Thoracic aorta (tissue), 2 donors: ENCODE measurements at regions not wholly inside any gene's neighbourhood (a gene's known extent, or its start where the extent isn't known, plus 50 kb on each side); places are given as distances from the start of the nearest gene placed in this dataset.

Experiments
- ATAC-seq: fragments of 150-250 bp; one replicate; pipeline ENCODE4 v1.8.0; 2017; ENCODE audit warnings: low read depth; ENCODE audit not compliant: insufficient number of reproducible peaks, low FRiP score
- DNase-seq: peaks from one replicate; pipeline ENCODE4 v3.0.0-alpha.2; 2020; ENCODE audit warnings: low spot score
- H3K27ac ChIP-seq, 2 donors: fragments of 200-600 bp; sonication (generic); 1 replicate in 1 of 2; 2 replicates in 1 of 2; pipeline ENCODE4 v1.5.1; 2016; ENCODE audit warnings: mild to moderate bottlenecking in 2 of 2, moderate library complexity in 2 of 2
- H3K27me3 ChIP-seq: fragments of 200-600 bp; sonication (generic); replicated peaks from 2 replicates; pipeline ENCODE4 v1.6.0; 2016; ENCODE audit warnings: mild to moderate bottlenecking; ENCODE audit not compliant: insufficient read depth
- H3K36me3 ChIP-seq: fragments of 200-600 bp; sonication (generic); one replicate; pipeline ENCODE4 v1.5.1; 2016
- H3K4me1 ChIP-seq, 2 donors: fragments of 200-600 bp; sonication (generic); 1 replicate in 1 of 2; 2 replicates in 1 of 2; pipeline versions ENCODE4 v1.5.1 to v1.6.0; 2016; ENCODE audit warnings: low read depth in 2 of 2, mild to moderate bottlenecking in 1 of 2; ENCODE audit not compliant: control insufficient read depth in 1 of 2
- H3K4me3 ChIP-seq: fragments of 200-600 bp; sonication (generic); 2 replicates; pipeline ENCODE4 v1.5.1; 2016; ENCODE audit warnings: mild to moderate bottlenecking
- H3K9me3 ChIP-seq: fragments of 200-600 bp; sonication (generic); 2 replicates; pipeline ENCODE4 v1.5.1; 2016
- TF ChIP-seq, protein P1 (sequence below): fragments of 200-600 bp; sonication (generic); IDR thresholded peaks from one replicate; pipeline ENCODE4 v1.5.1; 2019; ENCODE audit warnings: antibody characterized with exemption

DNA sequence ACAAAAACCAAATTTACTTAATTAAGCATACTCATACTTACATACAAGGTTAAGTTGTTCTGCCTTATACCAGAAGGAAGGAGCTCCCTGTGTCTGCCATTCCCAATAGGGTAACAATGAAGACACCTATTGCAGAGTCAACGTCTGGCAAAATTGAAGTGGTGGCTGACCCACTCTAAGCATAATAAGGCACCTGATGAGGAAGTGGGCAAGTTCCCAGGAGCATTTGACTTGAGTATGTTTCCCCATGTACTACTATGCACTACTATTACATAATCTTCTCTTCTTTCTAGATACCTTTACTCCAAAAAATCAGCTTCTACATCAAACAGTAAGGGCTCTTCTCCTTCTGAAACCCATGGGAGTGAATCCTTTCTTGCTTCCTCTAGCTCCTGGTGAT is 591.5 kb downstream of the PPARGC1A start:
- Histone ChIP-seq H3K27me3 (no peaks in the 10 kb centered on the region), H3K36me3 (no peaks in the 10 kb centered on the region), H3K27ac (no peak overlapping the region), H3K4me1 (no peaks in the 10 kb centered on the region), H3K9me3 (no peaks in the 10 kb centered on the region), H3K4me3 (no peak overlapping the region)
- TF ChIP-seq, protein P1, sequence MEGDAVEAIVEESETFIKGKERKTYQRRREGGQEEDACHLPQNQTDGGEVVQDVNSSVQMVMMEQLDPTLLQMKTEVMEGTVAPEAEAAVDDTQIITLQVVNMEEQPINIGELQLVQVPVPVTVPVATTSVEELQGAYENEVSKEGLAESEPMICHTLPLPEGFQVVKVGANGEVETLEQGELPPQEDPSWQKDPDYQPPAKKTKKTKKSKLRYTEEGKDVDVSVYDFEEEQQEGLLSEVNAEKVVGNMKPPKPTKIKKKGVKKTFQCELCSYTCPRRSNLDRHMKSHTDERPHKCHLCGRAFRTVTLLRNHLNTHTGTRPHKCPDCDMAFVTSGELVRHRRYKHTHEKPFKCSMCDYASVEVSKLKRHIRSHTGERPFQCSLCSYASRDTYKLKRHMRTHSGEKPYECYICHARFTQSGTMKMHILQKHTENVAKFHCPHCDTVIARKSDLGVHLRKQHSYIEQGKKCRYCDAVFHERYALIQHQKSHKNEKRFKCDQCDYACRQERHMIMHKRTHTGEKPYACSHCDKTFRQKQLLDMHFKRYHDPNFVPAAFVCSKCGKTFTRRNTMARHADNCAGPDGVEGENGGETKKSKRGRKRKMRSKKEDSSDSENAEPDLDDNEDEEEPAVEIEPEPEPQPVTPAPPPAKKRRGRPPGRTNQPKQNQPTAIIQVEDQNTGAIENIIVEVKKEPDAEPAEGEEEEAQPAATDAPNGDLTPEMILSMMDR, result no peak
- no peak for DNase-seq
- no peak for ATAC-seq

DNA sequence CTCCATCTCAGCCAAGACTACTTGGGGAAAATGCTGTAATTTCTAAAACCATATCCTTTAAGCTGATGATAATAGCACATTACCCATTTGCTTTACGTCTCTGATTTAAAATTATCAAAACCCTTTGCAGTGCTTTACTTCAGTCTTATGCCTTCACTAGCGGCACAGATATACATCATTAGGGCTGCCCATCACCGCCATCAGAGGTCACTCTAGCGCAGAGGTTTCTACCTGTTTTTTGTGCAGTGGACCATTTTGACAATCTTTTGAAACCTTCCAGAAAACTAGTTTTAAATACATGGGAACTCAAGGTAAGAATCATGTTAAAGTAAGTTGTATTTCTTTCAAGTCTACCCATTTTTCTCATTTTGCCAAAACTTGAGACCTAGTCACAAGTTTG is 592.5 kb downstream of the PPARGC1A start:
- Histone ChIP-seq H3K4me1 (no peaks in the 10 kb centered on the region), H3K4me3 (no peak overlapping the region), H3K36me3 (no peaks in the 10 kb centered on the region), H3K27ac (no peak overlapping the region), H3K27me3 (no peaks in the 10 kb centered on the region), H3K9me3 (no peaks in the 10 kb centered on the region)
- ATAC-seq, result no peak
- DNase-seq, result no peak
- TF ChIP-seq, protein P1, result no peak

DNA sequence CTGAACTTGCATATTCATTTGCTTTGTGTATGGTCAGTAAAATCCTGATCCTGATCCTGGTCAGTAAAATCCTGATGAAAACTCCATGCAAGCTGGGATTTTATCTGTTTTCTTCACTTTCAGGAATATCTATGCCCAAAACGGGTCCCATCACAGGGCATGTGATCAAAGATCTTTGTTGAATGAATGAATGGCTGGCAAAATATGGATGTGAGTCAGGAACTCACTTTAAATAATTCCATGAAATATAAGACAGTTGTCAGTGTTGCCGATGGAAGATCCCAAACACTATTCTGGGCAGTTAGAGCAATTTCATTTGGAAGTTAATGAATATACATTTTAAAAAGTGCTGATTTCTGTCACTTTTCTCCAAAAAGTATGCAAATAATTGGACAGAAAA is 598.4 kb downstream of the GBA3 start:
- DNase-seq (no peak), ATAC-seq (no peak)
- Histone ChIP-seq H3K27me3 (no peaks in the 10 kb centered on the region), H3K4me1 (no peaks in the 10 kb centered on the region), H3K36me3 (no peaks in the 10 kb centered on the region), H3K4me3 (no peak overlapping the region), H3K9me3 (no peaks in the 10 kb centered on the region), H3K27ac (no peak overlapping the region)
- TF ChIP-seq, protein P1, result no peak

DNA sequence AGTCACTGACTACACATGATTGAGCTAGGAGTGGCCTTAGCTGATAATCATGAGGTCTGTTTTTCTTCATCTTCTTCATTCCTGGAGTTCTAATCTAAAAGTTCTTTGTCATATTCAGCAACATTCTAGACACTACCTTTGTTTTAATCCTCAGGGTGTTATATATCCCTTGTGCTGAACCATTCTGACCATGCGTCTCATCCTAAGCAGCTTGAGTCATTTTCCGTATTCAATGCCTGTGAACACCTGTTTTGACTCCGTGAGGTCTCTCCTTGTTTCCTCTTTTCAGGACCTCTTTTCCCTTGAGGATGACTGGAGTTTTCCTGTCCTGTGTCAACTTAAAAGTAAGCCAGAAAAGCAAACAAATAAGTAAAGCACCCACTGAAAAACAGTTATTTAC is 597.9 kb downstream of the GBA3 start:
- Histone ChIP-seq H3K27me3 (no peaks in the 10 kb centered on the region), H3K36me3 (no peaks in the 10 kb centered on the region), H3K4me1 (no peaks in the 10 kb centered on the region), H3K27ac (no peak overlapping the region), H3K4me3 (no peak overlapping the region), H3K9me3 (no peaks in the 10 kb centered on the region)
- DNase-seq, result no peak
- no peak for ATAC-seq
- TF ChIP-seq, protein P1, result no peak

DNA sequence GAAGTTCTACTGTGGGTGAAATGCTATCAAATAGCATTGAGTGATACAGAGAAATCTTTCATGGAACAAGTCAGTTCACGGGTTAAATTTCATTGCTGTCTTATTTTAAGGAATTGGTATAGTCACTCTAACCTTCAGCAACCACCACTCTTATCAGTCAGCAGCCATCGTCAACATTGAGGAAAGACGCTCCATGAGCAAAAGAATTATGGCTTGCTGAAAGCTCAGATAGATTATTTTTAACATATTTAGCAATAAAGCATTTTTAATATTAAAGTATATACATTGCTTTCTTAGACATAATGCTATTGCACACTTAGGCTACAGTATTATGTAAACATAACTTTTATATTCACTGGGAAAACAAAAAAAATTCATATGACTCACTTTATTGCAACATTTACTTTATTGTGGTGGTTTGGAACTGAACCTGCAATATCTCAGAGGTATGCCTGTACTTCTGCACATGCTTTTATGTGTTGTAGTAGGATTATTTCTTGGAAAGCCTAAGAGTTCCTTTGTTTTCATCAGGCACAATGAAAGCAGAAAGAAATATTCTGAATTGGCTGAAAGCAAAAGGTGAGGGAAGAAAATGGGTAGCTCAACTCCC is 586.7 kb downstream of the GBA3 start:
- no peaks in the 10 kb centered on the region for H3K36me3 ChIP-seq
- H3K9me3 ChIP-seq, result no peaks in the 10 kb centered on the region
- ATAC-seq, result no peak
- TF ChIP-seq, protein P1, result no peak
- no peak for DNase-seq
- H3K4me3 ChIP-seq, result no peak overlapping the region
- no peaks in the 10 kb centered on the region for H3K27me3 ChIP-seq
- H3K27ac ChIP-seq, result no peak overlapping the region
- no peaks in the 10 kb centered on the region for H3K4me1 ChIP-seq
